ENCODE measurements at regions not wholly inside any gene's neighbourhood (a gene's known extent, or its start where the extent isn't known, plus 50 kb on each side); places are given as distances from the start of the nearest gene placed in this dataset.

DNA sequence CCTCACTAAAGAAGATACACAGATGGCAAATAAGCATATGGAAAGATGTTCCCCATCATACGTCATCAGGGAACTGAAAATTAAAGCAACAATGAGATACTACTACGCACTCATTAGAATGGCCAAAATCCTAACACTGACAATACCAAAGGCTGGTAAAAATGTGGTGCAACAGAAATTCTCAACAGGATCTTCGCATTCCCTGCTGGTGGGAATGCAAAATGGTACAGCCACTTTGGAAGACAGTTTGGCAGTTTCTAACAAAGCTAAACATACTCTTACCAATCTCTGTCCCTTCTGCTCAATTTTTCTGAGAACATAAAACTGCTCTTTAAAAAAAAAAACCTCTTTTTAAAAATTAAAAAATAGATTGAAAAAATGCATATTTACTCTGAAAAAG, 300.2 kb downstream of the FBXW7 start:
- no peak for DNase-seq (ENCODE audit: low spot score)

DNA sequence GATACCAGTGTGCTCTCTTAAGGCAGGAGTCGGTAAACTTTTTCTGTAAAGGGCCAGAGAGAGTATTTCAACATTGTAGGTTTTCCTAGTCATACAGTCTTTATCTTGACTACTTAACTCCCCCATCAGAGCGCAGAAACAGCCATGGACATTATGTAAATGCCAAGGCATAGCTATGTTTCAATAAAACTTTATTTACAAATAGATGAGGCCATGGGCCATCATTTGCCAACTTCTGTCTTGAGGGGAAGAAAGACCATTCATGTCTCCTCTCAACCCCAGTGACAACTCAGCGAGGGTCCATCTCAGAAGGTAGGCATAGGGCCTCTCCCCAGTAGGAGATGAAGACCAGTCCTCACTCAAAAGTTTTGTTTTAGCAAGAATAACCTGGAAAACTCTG, 301.3 kb downstream of the FBXW7 start:
- DNase-seq (ENCODE audit: low spot score), result no peak

DNA sequence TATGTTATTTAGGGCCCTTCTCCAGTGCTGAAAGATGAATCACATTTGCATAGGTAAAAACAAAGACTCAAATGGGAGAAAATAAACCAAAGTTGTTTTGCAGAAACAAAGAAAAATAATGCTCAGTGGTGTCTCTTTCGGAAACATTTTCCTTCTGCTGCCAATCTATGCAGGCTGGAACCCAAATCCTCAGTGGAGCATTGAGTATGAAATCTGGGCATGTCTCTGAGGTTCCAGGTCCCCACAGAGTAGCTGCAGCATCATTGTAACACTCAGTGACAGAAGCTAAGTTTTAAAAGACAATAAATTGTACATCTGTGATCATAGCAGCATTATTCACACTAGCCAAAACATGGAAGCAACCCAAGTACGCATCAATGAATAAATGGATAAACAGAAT, 303.6 kb downstream of the FBXW7 start:
- DNase-seq (ENCODE audit: low spot score), result no peak

DNA sequence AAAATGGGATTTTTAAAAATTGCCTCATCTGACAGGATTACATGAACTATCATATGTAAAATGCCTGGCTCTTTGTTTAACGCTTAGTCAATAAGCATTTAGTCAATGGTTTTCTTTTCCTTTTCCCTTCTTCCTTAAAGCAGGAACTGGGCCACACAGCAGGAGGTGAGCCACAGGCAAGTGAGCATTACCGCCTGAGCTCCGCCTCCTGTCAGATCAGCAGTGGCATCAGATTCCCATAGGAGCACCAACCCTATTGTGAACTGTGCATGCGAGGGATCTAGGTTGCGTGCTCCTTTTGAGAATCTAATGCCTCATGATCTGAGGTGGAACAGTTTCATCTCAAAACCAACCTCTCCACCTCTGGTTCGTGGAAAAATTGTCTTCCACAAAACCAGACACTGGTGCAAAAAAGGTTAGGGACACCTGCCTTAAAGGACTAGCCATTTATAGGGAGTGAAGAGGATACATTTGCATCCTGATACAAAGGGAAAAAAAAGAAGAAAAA, 306.1 kb downstream of the FBXW7 start:
- no peak for DNase-seq (ENCODE audit: low spot score)

DNA sequence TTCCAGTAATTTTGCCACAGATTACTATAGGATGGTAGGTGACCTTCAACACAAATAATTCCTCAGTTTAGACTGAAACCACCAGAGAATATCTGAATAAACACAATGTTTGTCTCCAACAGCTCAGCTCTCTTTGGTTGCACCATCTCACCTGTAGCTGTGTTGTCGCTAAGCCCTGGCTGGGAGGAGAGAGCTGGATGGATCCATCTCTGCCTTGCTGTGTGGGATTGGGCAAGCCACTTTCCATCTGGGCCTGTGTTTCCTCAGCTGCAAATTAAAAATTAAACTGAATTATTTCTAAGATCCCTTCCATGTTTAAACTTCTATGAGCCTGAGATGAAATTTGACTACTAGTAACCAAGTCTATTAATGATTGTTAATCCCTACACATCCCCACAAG, 310.2 kb downstream of the FBXW7 start:
- no peak for DNase-seq (ENCODE audit: low spot score)

DNA sequence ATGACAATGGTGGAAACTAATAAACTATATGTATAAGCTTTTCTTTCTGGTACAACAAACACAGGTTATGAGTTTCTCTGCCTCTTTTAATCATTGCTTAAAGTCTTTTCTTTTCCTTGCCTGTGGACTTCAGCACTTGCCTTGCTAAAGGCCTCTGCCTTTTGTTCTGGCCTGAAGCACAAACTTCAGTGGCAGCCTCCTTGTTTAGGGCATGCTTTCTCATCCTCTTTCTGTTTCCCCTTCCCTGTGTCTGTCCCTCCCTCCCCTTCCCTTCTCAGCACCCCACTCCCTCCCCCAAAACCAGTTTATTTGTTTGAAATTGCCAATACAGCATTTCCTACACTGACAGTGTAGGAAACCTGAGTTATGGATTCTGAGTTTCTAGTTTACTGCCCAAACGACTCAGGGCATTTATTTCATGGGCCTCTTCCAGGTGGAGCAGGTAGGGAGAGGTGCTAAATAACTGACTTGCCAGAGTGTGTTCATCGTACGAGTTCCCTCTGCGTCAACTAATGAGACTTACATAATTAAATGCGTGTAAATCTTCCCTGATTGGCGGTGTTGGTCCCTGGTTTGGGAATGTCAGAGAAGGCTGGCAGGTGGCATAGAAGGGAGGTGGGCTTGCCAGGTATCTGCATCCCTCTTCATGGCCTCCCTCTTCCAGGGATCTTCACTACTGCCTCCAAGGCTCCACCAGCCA, 311.0 kb downstream of the FBXW7 start:
- no peak for DNase-seq (ENCODE audit: low spot score)

DNA sequence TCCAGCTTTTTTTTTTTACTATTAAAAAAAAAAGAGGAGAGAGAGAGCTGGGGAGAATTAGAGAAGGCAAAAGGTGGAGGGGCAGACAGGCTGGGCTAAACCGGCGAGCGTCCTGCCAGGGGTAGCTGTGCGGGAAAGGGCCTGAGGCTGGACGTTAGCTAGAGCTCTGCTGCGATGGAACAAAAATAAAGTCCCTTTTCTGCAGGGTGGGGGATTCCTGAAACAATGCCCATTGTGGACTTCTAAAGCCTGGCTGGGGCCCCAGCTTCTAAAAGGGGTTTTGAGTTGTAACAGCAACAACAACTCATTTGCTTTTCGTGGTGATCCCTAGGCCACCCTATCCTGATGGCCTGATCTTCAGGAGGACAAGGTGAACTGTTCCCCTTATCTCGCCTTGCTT, 311.7 kb downstream of the FBXW7 start:
- no peak for DNase-seq (ENCODE audit: low spot score)

DNA sequence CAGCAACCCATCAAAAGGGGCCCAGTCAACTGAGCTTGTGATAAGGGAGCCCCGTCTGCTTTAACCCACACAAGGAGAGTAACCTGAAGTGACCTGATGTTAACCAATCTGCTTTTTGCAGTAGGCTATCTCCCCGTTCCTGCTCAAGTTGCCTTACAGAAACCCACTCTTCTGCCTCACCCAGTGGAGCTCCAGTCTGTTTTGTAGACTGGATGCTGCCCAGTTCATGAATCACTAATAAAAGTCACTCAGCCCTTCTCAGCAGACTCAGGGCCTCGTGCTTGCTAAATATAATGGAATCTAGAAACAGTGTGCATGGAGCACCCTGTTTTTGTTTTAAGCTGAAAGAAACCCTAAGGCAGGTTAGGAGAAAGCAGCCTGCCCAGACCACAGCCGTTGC, 312.3 kb downstream of the FBXW7 start:
- DNase-seq (ENCODE audit: low spot score), result no peak

DNA sequence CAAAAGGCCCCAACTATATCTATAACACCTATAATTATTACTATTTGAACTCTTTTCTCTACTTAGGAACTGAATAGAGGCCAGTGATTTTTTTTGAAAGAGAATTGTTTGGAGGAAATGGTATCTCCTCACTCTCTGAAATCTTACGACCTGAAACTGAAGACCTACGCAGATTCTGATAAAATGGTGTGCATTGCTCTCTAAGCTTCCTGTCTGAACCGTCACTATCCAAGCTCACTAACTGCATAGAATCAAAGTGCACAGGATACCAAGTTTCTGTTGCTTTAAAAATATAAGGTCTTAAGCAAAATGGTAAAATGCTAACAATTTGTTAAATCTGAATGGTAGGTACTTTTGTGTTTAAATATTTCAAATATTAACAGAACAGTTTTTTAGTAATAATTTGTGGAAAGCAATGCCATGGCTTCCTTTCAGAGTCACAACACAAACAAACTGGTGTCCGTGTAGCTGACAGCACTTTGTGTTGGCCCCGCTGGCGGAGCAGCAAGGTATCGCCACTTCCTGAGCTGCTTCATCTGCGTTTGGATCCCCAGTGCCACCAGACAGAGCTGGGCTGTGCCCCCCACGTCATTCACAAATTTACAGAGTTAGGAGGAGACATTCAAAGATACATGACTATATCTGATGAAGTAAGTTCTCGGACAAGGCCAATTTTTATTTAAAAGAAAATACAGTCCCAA, 313.9 kb downstream of the FBXW7 start:
- no peak for DNase-seq (ENCODE audit: low spot score)

DNA sequence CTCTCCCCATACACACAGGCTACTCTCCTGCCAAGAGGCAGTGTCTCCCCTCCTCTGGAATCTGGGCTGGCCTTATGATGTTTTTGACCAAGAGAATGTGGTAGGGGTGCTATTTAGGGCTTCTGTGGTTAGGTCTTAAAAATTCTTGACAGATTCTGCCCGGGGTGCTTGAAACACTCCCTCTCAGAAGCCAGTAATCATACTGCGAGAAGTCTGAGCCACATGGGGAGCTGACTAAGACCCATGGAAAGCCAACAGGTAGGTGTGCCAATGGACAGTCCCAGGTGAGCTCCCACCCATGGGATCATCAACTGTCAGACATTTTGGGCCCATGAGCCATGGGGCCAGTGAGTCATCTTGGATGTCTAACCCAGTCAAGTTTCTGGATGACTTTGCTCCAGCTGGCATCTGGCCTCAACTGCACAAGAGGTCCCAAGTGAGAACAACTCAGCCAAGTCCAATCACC, 315.7 kb downstream of the FBXW7 start:
- peak; percentile 76 for DNase-seq (ENCODE audit: low spot score)

DNA sequence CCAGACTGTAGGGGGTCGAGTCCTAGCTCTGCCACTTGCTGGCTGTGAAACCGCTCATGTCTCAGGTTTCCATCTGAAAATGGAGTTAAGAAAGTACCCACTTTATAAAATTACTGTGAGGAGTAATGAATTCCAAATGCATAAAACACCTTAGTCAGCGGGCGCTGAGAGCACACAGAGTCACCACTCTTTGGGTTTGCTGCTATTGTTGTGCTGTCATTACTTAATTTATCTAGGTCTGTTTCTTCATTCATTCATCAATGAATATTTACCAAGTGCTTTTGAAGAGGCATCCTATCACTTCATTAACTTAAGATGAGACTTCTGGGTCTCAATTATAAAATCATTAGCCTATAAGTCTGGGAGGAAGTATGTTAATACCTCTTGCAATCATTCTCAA, 317.3 kb downstream of the FBXW7 start:
- DNase-seq (ENCODE audit: low spot score), result no peak

DNA sequence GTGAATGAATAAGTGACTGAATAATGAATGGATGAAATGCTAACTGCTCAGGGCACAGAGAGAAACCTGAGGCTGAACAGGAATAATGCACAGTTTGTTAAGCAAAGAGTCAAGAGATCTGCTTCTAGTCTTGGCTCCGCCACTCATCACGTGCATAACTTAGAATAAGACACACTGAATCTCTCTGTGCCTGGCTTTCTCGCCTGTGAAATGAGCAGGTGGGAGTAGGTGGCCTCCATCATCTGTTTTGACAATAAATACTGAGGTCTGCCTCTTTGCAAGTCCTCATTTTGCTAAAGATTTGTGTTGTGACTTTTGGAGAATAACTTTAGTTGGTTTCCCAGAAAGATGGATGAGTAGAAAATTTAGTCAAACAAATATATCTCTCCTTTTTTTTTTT, 318.0 kb downstream of the FBXW7 start:
- no peak for DNase-seq (ENCODE audit: low spot score)

DNA sequence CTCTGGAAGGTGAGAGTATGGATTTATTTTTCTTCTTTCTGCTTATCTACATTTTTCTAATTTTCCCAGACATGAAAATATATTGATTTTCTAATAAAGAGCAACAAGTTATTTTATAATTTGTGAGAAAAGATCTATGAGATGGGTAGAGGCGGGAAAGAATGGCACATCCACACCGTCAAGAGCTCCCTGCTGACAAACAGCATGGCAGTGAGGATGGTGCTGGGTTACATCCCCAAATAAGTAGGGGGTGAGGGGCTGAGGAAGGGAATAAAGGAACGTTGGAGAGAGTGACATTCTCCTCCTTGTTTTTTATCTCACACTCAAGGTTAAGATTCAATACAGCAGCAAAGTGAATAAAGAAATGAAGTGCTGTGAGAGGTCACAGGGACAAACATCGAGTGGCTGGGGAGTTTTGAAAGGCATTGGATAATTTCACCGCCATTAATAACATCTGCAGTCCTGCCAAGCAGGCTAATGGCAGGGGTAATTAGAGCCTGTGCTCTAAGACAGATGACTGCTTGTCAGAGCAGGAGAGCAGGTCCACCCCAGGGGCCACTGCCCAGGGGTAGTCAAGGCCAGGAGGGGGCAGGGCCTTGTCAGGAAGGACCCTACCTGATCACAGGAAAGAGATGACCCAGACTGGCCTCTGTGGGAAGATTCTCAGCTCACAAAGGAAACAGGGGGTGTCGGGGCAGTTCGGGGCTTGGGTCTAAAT, 323.8 kb downstream of the FBXW7 start:
- DNase-seq (ENCODE audit: low spot score), result no peak

DNA sequence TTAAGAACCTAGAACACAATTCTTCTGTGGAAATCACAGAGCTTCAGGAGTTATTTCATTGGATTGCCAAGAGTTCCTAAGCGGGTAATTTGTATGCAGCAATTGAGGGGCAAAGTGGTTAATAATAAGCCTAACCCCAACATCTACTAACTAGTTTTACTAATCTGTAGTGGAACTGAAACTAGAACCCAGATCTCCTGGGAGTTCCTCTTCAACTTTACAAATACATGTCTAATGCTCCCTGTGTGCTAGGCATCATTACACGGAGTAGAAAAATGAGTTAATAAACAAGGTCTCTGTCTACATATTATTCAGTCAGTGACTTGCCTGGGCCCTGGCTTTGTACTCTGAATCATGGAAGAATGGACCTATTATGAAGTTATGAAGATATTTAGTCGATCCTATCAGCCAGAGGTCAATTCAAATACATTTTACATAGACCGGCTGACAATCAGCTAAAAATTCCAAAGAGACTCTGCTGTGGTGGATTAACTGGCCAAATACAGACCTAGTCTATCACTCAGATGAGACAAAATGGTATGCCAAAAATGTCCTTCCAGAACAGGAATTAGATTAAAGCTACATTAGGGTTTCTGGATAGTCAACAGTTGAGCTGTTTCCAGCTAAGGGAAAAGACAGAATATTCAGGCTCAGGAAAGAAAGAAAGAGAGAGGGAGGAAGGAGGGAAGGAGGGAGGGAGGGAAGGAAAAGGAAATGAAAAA, 326.0 kb downstream of the FBXW7 start:
- no peak for DNase-seq (ENCODE audit: low spot score)

DNA sequence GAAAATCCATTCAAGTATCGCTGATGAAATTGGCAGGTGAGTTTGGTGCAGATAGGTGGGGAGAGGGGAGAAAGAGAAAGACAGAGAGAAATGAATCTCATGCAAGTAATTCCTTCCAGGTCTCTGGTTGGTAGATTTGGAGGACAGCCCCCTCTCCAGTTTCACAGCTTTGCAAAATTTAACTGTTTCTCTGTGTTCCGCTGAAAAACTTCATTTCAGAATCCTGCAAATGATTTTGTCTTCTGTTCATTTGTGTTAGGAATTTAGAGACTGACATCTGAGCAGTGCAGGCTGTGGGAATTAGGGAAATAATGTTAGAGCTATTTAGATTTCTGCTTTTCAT, 328.5 kb downstream of the FBXW7 start:
- no peak for DNase-seq (ENCODE audit: low spot score)

DNA sequence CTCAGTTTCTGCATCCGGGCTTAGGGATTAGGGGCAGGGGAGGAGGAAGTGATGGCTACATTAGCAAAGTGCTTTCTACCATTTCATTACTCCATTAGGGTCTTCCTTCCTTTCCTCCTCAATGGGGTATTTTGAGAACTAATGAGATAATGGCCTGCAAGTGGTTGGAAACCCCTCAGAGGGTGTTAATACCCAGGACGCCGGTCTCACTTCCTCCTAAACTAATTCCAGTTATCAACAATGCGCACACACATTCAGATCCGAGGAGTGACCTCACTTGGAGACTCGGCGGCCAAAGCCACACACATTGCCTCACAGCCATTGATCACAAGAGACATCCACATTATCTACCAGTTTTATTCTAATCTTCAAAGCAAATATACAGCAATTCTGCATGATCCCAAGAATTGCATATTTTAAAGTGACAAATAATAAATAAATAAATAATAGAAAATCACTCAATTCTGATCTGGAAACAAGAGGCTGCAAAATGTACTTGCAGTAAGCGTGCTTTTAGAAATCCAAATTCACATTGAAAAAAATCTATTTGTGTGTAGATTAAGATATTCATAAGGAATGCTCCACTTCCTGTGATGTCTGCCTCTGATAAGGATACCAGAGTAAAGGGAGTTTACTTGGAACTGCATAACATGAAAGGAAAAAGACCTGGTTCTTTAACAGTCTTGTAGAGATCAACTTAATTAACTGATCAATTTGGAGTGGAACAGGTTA, 329.1 kb downstream of the FBXW7 start:
- DNase-seq (ENCODE audit: low spot score), result no peak

DNA sequence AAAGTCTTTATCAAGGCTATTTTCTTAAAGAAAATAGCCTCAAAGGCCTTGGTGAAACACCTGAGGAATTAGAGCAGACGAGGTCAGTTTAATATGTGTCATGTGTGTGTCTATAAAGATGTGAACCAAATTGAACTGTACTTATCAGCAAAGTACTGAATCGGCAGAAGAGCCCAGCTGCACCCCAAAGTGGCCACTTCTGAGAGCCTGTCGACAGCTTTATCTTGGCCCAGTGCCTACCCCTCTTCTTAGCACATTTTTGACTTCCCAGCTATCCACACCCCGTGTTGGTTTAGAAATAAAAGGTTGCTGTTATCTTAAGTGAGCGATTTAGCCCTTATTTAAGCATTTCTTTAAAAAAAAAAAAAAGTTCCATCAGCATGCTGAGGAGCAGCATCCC, 329.7 kb downstream of the FBXW7 start:
- DNase-seq (ENCODE audit: low spot score), result no peak

DNA sequence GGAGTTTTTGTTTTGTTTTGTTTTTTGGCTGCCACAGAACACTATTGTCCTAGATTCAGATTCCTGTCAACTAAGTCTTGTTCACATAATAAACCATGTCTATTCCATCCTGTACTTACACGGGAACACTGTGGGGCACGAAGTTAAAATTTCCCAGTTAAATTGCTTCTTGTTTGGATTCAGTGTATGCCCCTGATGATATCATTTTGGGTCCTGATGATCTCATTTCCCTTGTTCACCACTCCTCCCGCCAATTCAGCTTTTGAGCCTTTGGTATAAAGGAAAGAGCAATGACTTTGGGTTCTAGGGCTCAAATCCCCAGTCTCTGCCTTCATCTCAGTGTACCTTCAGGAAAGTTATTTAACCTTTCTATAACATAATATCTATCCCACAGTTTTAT, 333.5 kb downstream of the FBXW7 start:
- DNase-seq (ENCODE audit: low spot score), result no peak

DNA sequence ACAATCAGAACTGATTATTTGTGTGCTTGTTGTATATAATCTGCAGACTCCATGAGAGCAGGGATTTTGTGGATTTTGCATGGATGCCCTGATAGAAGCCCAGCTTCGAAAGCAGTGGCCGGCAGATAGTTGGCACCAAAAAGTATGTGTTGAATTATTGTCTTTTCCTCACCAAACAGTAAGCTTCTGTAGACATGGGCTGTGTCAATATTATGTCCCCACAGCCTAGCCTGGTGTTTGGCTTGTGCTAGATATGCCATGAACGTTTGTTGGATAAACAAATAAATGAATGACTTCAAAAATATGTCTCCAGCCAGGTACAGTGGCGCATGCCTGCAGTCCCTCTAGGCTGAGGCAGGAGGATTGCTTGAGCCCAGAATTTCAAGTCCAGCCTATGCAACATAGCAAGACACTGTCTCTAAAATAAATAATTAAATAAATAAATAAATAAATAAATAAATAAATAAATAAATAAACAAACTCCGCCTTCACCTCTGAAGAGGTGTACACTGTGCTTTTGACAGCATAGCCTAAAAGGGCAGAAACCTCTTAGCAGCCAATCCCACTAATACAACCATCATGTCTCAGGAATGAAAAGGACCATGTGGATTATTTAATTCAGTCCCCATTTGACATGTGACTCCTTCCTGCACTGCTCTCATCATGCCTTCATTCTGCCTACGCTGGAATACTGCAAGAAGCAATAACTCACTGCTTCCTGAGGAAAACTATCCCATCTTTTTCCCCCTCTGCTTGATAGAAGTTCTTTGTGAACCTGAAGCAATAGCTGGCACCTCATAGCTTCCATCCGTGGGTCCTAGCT, 335.2 kb downstream of the FBXW7 start:
- DNase-seq (ENCODE audit: low spot score), result no peak

DNA sequence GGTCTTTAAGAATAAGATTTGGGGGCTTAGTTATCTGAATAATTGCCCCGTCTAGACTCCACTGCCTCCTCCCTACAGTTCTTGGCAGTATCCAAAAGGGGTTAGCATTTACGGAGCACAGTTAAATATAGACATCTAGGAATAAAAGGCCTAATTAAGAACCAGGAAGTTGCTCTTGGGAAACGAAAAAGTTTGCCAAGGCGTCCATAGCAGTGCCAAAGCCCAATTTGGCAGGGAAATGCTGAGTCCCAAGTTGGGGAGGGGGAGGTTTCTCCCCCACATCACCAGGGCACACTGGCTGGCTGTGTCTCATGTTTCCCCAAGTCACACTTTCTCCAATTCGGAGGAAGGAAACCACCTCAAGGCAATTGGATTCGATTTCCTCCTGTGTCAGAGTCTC, 338.7 kb downstream of the FBXW7 start:
- DNase-seq (ENCODE audit: low spot score), result no peak

DNA sequence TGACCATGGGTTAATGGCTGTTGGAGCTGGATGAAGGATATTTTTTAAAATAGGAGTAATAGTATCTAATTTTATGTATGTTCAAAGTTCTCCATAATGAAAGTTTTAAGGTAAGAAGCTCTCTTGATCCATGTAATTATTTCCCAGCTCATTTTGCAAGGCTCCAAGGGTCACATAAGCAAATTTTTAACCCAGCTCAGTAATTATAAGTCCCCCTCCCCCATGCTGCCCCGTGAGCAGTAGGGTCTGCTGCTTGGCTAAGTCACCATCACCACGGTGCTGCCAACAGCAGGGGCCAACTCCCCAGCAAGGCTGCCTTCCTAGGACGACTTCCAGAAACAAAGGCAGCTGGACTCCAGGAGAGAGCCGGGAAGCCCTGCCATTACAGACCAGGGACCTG, 340.0 kb downstream of the FBXW7 start:
- DNase-seq (ENCODE audit: low spot score), result no peak
